ENCODE measurements at regions not wholly inside any gene's neighbourhood (a gene's known extent, or its start where the extent isn't known, plus 50 kb on each side); places are given as distances from the start of the nearest gene placed in this dataset.

DNA sequence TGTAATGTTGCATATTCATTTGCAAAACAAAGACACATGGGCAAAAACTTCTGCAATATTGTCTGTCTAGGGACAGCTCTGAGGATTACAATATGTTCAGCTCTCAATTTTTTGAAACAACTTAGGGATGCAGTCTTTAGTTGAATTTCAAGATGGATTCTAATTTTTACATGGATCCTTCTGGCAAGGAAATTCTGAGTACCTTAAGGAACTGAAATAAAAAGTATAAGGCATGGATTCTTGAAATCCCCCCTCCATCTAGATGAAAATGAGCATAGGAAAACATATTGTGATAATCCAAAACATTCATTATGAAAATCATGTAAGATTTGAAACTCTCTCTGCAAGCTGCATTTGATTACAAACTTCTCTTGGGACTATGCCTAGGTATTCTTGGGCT lies 568.6 kb downstream of the CETN3 start:
- DNase-seq (no peak), ATAC-seq (no peak)
- TF ChIP-seq, protein P1, sequence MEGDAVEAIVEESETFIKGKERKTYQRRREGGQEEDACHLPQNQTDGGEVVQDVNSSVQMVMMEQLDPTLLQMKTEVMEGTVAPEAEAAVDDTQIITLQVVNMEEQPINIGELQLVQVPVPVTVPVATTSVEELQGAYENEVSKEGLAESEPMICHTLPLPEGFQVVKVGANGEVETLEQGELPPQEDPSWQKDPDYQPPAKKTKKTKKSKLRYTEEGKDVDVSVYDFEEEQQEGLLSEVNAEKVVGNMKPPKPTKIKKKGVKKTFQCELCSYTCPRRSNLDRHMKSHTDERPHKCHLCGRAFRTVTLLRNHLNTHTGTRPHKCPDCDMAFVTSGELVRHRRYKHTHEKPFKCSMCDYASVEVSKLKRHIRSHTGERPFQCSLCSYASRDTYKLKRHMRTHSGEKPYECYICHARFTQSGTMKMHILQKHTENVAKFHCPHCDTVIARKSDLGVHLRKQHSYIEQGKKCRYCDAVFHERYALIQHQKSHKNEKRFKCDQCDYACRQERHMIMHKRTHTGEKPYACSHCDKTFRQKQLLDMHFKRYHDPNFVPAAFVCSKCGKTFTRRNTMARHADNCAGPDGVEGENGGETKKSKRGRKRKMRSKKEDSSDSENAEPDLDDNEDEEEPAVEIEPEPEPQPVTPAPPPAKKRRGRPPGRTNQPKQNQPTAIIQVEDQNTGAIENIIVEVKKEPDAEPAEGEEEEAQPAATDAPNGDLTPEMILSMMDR (IDR thresholded peaks at IDR 0.05): no peak
- TF ChIP-seq POLR2A (IDR thresholded peaks at IDR 0.05): no peak
- H3K9me3 ChIP-seq: no peaks in the 10 kb centered on the region
- H3K4me3 ChIP-seq: no peak overlapping the region
- H3K27ac ChIP-seq: no peak overlapping the region
- intact Hi-C loops (cut with DNase I): no loop called here
- no peaks in the 10 kb centered on the region for H3K4me1 ChIP-seq
- no peaks in the 10 kb centered on the region for H3K36me3 ChIP-seq (replicated peaks in 1 of 2; ENCODE audit: insufficient read depth in 1 of 2, low read depth in 2 of 2)
- no peaks in the 10 kb centered on the region for H3K27me3 ChIP-seq

DNA sequence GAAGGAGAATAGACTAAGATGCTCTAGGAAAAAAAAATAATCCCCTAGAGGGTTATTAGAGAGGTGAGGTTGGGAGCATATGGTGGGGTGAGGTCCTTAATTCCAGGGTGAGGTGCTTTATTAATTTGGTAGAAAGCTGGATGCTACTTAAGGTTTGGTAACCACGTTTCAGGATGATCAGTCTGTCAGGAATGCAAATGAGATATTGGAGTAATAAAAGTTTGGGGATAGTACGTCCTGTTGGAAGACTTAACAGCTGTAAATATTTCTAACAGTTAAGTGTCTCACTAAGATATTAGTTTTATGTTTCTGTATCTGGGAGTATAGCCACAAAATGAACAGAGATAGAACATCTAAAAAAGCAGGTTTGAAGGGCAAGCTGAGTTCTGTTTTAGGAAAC lies 578.9 kb downstream of the CETN3 start:
- intact Hi-C loops (cut with DNase I): no loop called here
- no peak for TF ChIP-seq POLR2A (IDR thresholded peaks at IDR 0.05)
- TF ChIP-seq, protein P1 (IDR thresholded peaks at IDR 0.05): no peak
- H3K27ac ChIP-seq: no peak overlapping the region
- WGBS, 2 donors: 60 to 61% methylated on average over 2 of the region's 2 CpGs
- H3K4me1 ChIP-seq: no peaks in the 10 kb centered on the region
- no peak for DNase-seq
- ATAC-seq: no peak
- no peaks in the 10 kb centered on the region for H3K27me3 ChIP-seq
- H3K36me3 ChIP-seq (replicated peaks in 1 of 2; ENCODE audit: insufficient read depth in 1 of 2, low read depth in 2 of 2): no peaks in the 10 kb centered on the region
- no peaks in the 10 kb centered on the region for H3K9me3 ChIP-seq
- no peak overlapping the region for H3K4me3 ChIP-seq

DNA sequence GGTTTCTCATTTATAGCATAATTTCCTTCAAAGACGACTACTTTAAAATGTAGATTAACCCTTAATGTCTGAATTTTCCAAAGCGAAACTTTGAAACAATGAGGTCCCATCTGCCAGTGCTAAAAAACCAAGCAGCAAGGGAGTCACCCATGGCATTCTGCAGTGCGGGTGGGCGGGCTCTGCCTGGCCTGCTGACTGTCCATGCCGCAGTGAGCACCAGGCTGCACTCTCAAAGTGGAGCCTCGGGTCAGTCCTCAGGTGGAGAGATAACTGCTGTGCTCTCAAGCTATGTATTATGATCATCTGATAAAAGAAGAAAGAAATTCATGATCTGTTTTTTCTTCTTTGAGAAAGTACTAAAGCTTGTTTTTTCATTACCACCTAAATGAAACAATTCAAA lies 581.6 kb downstream of the CETN3 start:
- intact Hi-C loops (cut with DNase I): no loop called here
- DNase-seq (no peak), ATAC-seq (no peak)
- Histone ChIP-seq H3K4me1 (no peaks in the 10 kb centered on the region), H3K27me3 (no peaks in the 10 kb centered on the region), H3K4me3 (no peak overlapping the region), H3K9me3 (no peaks in the 10 kb centered on the region), H3K36me3 (replicated peaks in 1 of 2; ENCODE audit: insufficient read depth in 1 of 2, low read depth in 2 of 2) (no peaks in the 10 kb centered on the region), H3K27ac (no peak overlapping the region)
- 73 to 76% methylated on average over 6 of the region's 6 CpGs for WGBS, 2 donors
- TF ChIP-seq, protein P1 (IDR thresholded peaks at IDR 0.05): no peak
- no peak for TF ChIP-seq POLR2A (IDR thresholded peaks at IDR 0.05)

DNA sequence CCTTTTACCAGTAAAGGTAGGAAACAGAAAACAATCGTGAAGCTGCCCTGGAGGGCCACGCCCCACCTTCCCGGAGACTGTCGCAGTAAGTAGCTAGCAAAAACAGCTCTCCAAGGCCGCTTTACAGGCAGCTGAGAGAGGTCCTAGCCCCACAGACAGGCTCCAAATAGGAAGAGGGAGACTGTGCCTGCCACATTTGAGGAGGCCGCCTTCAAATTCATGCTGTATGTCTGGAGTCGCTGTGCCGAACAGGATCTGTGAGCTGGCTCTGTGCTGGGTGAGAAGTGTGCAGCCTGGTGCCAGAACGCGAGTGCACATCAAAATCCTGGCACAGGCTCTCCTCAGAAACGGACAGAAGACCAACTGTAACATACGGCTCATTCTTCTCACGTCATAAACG lies 582.2 kb downstream of the CETN3 start:
- H3K27ac ChIP-seq: no peak overlapping the region
- H3K27me3 ChIP-seq: no peaks in the 10 kb centered on the region
- intact Hi-C loops (cut with DNase I): no loop called here
- no peaks in the 10 kb centered on the region for H3K4me1 ChIP-seq
- TF ChIP-seq, protein P1 (IDR thresholded peaks at IDR 0.05): no peak
- TF ChIP-seq POLR2A (IDR thresholded peaks at IDR 0.05): no peak
- no peak overlapping the region for H3K4me3 ChIP-seq
- 77 to 80% methylated on average over 14 of the region's 14 CpGs for WGBS, 2 donors
- H3K9me3 ChIP-seq: no peaks in the 10 kb centered on the region
- DNase-seq: no peak
- ATAC-seq: no peak
- H3K36me3 ChIP-seq (replicated peaks in 1 of 2; ENCODE audit: insufficient read depth in 1 of 2, low read depth in 2 of 2): no peaks in the 10 kb centered on the region

DNA sequence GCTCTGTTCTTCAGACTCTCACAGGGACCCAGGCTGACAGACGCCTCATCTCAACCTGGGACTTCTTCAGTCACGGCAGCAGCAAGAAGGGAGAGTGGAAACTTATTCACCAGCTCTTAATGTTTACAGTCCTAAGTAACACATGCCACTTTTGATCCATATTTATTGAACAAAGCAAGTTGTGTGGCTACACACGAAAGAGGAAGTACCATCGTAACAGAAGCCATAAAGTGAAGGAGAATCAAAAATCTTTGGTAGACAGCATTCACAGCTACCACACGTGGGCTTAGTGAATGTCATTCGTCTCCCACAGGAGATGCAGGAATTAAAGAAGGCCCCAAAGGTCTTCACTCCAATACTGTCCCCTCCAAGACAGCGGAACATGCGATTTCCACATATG lies 582.6 kb downstream of the CETN3 start:
- H3K4me1 ChIP-seq: no peaks in the 10 kb centered on the region
- no peaks in the 10 kb centered on the region for H3K9me3 ChIP-seq
- H3K36me3 ChIP-seq (replicated peaks in 1 of 2; ENCODE audit: insufficient read depth in 1 of 2, low read depth in 2 of 2): no peaks in the 10 kb centered on the region
- no peak overlapping the region for H3K4me3 ChIP-seq
- no peak overlapping the region for H3K27ac ChIP-seq
- intact Hi-C loops (cut with DNase I): no loop called here
- ATAC-seq (no peak), DNase-seq (no peak)
- H3K27me3 ChIP-seq: no peaks in the 10 kb centered on the region
- 77 to 83% methylated on average over 8 of the region's 8 CpGs for WGBS, 2 donors
- TF ChIP-seq POLR2A (IDR thresholded peaks at IDR 0.05): no peak
- TF ChIP-seq, protein P1 (IDR thresholded peaks at IDR 0.05): no peak
